Astrocyte (in vitro differentiated cells and primary cell): ENCODE measurements at regions not wholly inside any gene's neighbourhood (a gene's known extent, or its start where the extent isn't known, plus 50 kb on each side); places are given as distances from the start of the nearest gene placed in this dataset.

ENCODE experiments used
- EZH2 ChIP-seq: IDR thresholded peaks from 2 replicates; pipeline ENCODE4 v1.6.1; 2012; ENCODE audit warnings: mild to moderate bottlenecking, low read length, inconsistent platforms; ENCODE audit not compliant: insufficient read depth
- TF ChIP-seq, protein P1 (sequence below): IDR thresholded peaks from 2 replicates; pipeline ENCODE4 v1.5.1; 2011; ENCODE audit warnings: low read depth, mild to moderate bottlenecking, inconsistent platforms, low read length, moderate library complexity; ENCODE audit not compliant: insufficient read depth

DNA sequence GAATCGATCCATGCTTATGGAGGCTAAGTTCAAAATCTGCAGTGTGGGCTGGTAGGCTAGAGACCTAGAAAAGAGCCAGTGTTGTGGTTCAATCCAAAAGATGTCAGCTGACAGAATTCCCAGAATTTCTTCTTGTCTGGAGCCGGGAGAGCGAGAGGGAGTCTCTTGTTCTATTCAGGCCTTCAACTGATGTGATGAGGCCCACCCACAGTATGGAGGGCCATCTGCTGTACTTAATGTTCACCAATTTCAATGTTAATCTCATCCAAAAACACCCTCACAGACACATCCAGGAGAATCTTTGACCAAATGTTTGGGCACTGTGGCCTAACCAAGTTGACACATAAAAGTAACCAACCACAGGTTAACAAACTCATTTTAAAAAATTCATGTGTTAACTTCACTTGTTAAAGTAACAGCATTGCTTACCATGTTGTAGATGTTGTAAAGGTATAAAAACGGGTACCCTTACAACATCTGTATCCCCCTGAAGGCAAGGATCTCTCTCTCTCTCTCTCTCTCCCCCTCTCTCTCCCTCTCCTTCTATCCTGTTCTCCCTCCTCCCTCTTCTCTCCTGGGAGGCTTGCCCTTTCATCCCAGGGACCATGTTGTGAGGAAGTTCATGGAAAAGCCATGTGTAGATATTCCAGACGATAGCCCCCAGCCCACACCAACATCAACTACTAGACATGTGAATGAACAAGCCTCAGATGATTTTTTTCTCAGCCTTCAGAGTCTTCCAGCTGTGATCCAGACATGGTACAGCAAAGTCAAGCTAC, 66.4 kb upstream of the CHD2 start:
- TF ChIP-seq, protein P1, sequence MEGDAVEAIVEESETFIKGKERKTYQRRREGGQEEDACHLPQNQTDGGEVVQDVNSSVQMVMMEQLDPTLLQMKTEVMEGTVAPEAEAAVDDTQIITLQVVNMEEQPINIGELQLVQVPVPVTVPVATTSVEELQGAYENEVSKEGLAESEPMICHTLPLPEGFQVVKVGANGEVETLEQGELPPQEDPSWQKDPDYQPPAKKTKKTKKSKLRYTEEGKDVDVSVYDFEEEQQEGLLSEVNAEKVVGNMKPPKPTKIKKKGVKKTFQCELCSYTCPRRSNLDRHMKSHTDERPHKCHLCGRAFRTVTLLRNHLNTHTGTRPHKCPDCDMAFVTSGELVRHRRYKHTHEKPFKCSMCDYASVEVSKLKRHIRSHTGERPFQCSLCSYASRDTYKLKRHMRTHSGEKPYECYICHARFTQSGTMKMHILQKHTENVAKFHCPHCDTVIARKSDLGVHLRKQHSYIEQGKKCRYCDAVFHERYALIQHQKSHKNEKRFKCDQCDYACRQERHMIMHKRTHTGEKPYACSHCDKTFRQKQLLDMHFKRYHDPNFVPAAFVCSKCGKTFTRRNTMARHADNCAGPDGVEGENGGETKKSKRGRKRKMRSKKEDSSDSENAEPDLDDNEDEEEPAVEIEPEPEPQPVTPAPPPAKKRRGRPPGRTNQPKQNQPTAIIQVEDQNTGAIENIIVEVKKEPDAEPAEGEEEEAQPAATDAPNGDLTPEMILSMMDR: no peak
- no peak for TF ChIP-seq EZH2
